Left colon (tissue), 2 donors: ENCODE measurements at regions not wholly inside any gene's neighbourhood (a gene's known extent, or its start where the extent isn't known, plus 50 kb on each side); places are given as distances from the start of the nearest gene placed in this dataset.
"Not testable (repeated sequence)": the region's sequence is repeated elsewhere in the genome, so short reads cannot be mapped to it uniquely, and the experiment has no call there.

ENCODE experiments used
- ATAC-seq: fragments of 200-7000 bp; cut with Tn5 transposase; one replicate; pipeline ENCODE4 v1.9.1; 2020; ENCODE audit warnings: mild to moderate bottlenecking, moderate library complexity
- DNase-seq, 2 donors: peaks; one replicate each; pipeline ENCODE4 v3.0.0-alpha.2; 2020
- intact Hi-C, 2 donors: fragments of 100-400 bp; cut with DNase I in 1 of 2; cut with micrococcal nuclease in 1 of 2; formaldehyde crosslinking; loops; one replicate each; pipeline versions ENCODE4 v1.11.2 to v1.14.0; 2022; cut with DNase I, micrococcal nuclease
- donor health status: DM: no; HTN: no; CAD: no.
- donor health status: DM: yes; HTN: yes; CAD: no.

- intact Hi-C loops = no loop called here
- ATAC-seq (no peak), DNase-seq (no peak)
Measured at GRCh38 chr12:30188602-30189326, 405.0 kb upstream of the TMTC1 start.

DNA sequence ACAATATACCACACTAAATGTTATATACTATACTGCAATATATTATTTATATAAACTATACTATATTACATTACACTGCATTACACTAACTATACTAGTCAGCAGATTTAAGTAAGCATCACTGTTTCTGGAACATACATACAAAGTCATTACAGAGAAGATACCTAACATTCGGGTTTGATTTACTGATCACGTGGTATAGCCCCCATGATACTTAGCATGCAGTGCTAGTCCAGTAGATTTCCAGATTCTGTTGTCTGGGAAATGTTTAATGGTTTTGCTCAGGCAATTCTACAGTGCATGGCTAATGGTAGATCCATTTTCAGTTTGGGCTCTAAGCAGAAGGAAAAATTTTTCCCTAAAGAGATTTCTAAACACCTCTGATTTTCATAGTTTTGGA, 403.7 kb upstream of the TMTC1 start:
- ATAC-seq (no peak), DNase-seq (no peak)
- intact Hi-C loops = no loop called here

DNA sequence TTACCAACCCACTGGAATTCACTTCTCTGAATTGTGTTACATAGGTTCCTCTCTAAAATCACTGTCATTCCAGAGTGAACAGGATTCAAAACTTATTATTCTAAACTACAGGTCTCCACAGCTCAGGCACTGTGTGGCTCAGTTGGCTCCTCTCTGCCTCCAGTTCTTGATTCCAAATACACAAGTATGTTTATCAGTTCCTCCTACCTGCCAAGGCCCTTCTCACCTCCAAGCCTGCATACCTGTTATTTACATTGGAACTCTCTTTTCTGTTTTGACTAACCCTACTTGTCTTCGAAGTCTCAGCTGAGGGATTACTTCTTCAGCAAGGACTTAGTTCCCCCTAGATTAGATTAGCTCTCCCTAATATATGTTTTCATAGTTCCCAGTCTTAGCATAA, 397.6 kb upstream of the TMTC1 start:
- intact Hi-C loops = no loop called here
- no peak for ATAC-seq

GRCh38 chr12:30180602-30181001, 396.9 kb upstream of the TMTC1 start:
- no peak for DNase-seq
- intact Hi-C loops = no loop called here
- no peak for ATAC-seq

More for the DNA sequence above, 397.6 kb upstream of the TMTC1 start:
- no peak for DNase-seq

DNA sequence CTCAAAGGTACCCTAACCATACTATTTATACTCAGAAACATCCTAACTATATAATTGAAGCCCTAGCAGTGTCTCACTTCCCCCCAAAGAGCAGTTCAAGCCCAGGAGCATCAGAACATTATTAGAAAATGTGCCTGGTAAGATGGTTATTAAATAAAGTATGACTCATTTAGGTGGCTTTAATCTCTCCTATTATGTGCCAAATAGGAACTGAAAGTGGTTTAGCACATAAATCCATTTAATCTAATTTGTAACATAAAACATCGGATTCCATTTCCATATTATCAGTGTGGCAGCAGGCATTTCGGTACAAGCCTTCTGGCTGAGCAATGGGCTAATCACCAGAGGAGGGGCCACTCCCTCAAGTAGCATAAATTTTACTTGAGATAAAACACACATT, 395.2 kb upstream of the TMTC1 start:
- intact Hi-C loops = no loop called here
- no peak for ATAC-seq
- no peak for DNase-seq

- DNase-seq (no peak), ATAC-seq (no peak)
- intact Hi-C loops = no loop called here
Measured at GRCh38 chr12:30169839-30170591, 386.3 kb upstream of the TMTC1 start.

GRCh38 chr12:30166006-30166795, 382.5 kb upstream of the TMTC1 start:
- intact Hi-C loops = no loop called here
- DNase-seq (no peak), ATAC-seq (no peak)

- ATAC-seq = no peak
- intact Hi-C loops = no loop called here
- no peak for DNase-seq
Measured at GRCh38 chr12:30164382-30165318, 380.9 kb upstream of the TMTC1 start.

DNA sequence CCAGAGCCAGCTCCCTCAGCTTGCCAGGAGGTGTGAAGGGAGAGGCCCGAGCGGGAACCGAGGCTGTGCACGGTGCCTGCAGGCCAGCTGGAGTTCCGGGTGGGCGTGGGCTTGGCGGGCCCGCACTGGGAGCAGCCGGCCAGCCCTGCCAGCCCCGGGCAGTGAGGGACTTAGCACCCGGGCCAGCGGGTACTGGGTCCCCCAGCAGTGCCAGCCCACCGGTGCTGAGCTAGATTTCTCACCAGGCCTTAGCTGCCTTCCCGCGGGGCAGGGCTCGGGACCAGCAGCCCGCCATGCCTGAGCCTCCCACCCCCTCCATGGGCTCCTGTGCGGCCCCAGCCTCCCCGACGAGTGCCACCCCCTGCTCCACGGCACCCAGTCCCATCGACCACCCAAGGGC, 373.1 kb upstream of the TMTC1 start:
- ATAC-seq, intact Hi-C loops: not testable (repeated sequence)

GRCh38 chr12:30155001-30155730, 371.4 kb upstream of the TMTC1 start:
- intact Hi-C loops = no loop called here
- no peak for DNase-seq
- no peak for ATAC-seq

More for the DNA sequence above, 373.1 kb upstream of the TMTC1 start:
- not testable (repeated sequence) for DNase-seq

DNA sequence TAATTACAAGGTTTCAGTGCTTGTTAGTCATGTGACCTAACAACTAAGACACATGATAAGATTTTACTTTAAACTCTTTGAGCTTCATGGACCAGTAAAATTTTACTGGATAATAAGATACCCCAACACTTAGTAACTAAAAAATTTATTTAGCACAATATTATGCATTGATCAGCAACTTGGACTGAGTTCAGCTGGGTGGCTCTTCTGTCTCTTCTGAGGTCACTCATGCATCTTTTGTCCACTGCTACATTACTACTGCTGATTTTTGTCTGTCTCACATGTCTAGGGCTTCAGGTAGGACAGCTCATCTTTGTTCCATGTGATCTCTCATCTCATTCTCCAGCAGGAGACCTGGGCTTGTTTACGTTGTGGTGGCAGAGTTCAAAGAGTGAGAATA, 370.2 kb upstream of the TMTC1 start:
- DNase-seq (no peak), ATAC-seq (no peak)
- intact Hi-C loops = no loop called here

DNA sequence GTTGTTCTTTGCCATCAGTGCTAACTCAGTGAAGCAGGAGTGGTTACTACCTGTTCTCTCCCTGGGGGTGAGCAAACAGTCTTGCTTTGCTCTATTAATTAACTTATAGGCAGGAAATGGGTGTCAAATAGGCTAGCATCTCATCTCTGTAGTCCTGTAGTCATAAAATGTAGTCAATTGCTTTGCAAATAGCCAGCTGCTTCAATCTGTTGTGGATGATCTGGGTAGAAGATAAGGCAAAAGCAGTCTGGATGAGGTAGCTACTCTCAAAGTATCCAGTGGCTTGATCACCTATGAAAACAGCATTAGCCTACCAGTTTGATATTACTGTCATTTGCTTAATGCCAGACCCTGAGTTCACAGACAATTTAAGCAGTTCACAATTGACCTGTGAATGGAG, 369.0 kb upstream of the TMTC1 start:
- intact Hi-C loops = no loop called here
- DNase-seq (no peak), ATAC-seq (no peak)

DNA sequence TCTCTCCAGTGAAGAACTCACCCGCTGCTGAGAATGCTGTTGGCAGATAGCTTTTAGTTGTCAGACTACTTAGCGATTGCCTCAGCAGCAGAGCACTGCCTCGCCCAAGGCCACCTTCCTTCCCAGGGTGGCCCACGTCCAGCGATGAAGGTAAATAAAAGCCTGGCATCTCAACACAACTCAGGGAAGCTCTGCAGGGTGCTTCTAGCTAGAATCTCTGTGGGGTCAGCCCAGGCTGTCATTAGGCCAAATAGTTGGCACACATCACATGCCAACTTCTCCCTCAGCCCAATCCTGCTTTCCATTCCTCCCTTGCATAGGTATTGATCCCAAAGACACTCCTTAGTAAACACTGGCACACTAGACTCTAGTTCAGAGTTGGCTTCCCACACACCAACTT, 368.1 kb upstream of the TMTC1 start:
- DNase-seq (no peak), ATAC-seq (no peak)
- intact Hi-C loops = no loop called here

- ATAC-seq = no peak
- no peak for DNase-seq
- intact Hi-C loops = no loop called here
Measured at GRCh38 chr12:30146561-30146960, 362.8 kb upstream of the TMTC1 start.

DNA sequence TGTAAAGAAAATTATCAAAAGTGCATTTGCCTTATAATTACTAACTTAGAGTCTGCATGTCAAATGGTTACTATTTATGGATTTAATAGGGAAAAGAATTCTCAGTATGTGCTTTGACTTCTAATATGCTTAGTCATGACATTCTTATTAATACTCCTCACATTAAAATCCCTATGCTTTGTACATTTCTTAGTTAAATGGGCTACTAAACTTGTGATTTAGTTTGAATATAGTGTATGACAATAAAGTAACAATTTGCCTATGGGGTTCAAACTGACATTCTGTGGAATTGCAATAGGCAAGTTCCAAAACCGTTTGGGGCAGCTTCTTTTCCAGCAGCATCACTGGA, 361.9 kb upstream of the TMTC1 start:
- intact Hi-C loops = no loop called here
- ATAC-seq = no peak
- DNase-seq = no peak

DNA sequence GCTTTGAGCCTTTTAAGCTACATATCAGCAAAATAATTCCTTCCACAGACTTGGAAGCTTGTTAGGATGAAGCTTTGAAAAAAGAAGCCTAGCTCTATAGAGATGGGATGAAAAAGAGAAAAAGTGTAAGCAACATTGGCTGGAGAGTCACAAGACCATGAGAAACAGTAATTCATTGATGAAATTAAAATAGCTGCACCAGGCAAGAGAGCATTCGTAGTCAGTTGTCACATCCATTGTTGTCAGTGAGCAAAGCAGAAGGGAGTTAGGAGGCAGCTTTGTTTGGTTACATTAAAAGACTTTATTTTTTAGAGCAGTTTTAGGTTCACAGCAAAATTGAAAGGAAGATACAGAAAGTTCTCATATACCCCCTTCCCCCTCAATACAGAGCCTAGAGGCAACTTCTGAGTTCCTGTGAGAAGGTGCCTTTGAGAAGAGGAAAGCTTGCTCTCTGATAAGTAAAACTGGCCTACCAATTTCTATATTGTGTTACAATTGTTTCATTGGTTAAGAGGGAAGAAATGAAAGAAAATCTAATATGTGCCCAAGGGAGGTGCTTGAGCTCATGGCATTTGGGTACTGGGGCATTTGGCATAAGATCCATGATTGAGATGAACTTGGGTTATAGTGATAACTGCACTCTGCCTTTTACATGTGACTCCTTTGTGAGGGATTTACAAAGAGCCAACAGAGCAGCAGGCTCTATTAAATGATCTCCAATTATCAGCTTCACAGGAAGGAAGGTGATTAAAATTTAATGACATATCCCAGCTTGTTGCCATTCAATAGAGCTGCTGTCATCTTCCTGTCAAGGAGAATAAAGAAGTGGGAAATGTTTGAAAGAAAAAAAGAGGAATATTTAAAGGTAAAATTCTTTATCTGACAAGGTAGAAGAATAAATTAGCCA, 361.3 kb upstream of the TMTC1 start:
- no peak for ATAC-seq
- intact Hi-C loops = no loop called here
- DNase-seq = no peak

- intact Hi-C loops = no loop called here
- no peak for DNase-seq
- ATAC-seq = no peak
Measured at GRCh38 chr12:30142301-30142700, 358.6 kb upstream of the TMTC1 start.
